CD14-positive monocyte (primary cell): ENCODE measurements at regions not wholly inside any gene's neighbourhood (a gene's known extent, or its start where the extent isn't known, plus 50 kb on each side); places are given as distances from the start of the nearest gene placed in this dataset.

ENCODE experiments used
- DNase-seq, 3 donors: peaks; one replicate each; pipeline ENCODE4 v3.0.0-alpha.2; 2011 to 2022
- H2AFZ ChIP-seq: 2 replicates; pipeline ENCODE4 v1.6.0; 2012; ENCODE audit warnings: mild to moderate bottlenecking, low read depth, low read length, inconsistent platforms; ENCODE audit not compliant: insufficient read depth, poor library complexity, severe bottlenecking
- H3K27ac ChIP-seq, 2 donors: 1 replicate in 1 of 2; 2 replicates in 1 of 2; pipeline ENCODE4 v1.5.1; 2012 to 2013; ENCODE audit warnings: low read length in 2 of 2, control low read depth in 1 of 2, inconsistent platforms in 1 of 2, low read depth in 1 of 2, mild to moderate bottlenecking in 1 of 2
- H3K27me3 ChIP-seq, 2 donors: one replicate each; pipeline versions ENCODE4 v1.6.0 to v1.6.1; 2011 to 2013; ENCODE audit warnings: low read length in 2 of 2; ENCODE audit not compliant: control insufficient read depth in 2 of 2, insufficient read depth in 2 of 2
- H3K36me3 ChIP-seq, 2 donors: replicated peaks in 1 of 2; 1 replicate in 1 of 2; 2 replicates in 1 of 2; pipeline versions ENCODE4 v1.5.1 to v1.6.1; 2012 to 2013; ENCODE audit warnings: low read length in 2 of 2, control low read depth in 1 of 2, inconsistent platforms in 1 of 2, mild to moderate bottlenecking in 1 of 2; ENCODE audit not compliant: insufficient read depth in 2 of 2, control insufficient read depth in 1 of 2
- H3K4me1 ChIP-seq, 2 donors: 1 replicate in 1 of 2; 2 replicates in 1 of 2; pipeline versions ENCODE4 v1.5.1 to v1.6.1; 2012 to 2013; ENCODE audit warnings: low read length in 2 of 2, control low read depth in 1 of 2, inconsistent platforms in 1 of 2, mild to moderate bottlenecking in 1 of 2, moderate library complexity in 1 of 2; ENCODE audit not compliant: insufficient read depth in 2 of 2, control insufficient read depth in 1 of 2
- H3K4me2 ChIP-seq: replicated peaks from 2 replicates; pipeline ENCODE3; 2012; ENCODE audit warnings: low read length, moderate library complexity, mild to moderate bottlenecking; ENCODE audit not compliant: poor library complexity, severe bottlenecking; ENCODE audit errors: extremely low read depth
- H3K4me3 ChIP-seq, 3 experiments: fragments of 200-600 bp in 1 of 3; sonication (generic) in 1 of 3; replicated peaks in 1 of 3; 1 replicate in 2 of 3; 2 replicates in 1 of 3; pipeline ENCODE4 v1.5.1; 2011 to 2013; ENCODE audit warnings: low read length in 3 of 3, mild to moderate bottlenecking in 3 of 3, control low read depth in 2 of 3, low read depth in 2 of 3, inconsistent platforms in 1 of 3, moderate library complexity in 1 of 3
- H3K79me2 ChIP-seq: 2 replicates; pipeline ENCODE4 v1.6.0; 2012; ENCODE audit warnings: mild to moderate bottlenecking, control low read depth, inconsistent platforms, low read length, moderate library complexity; ENCODE audit not compliant: insufficient read depth
- H3K9ac ChIP-seq: 2 replicates; pipeline ENCODE4 v1.6.0; 2017; ENCODE audit warnings: low read length, mild to moderate bottlenecking; ENCODE audit not compliant: insufficient read depth, poor library complexity, severe bottlenecking
- H3K9me3 ChIP-seq, 2 donors: replicated peaks in 1 of 2; 1 replicate in 1 of 2; 2 replicates in 1 of 2; pipeline versions ENCODE4 v1.5.1 to v1.6.1; 2012 to 2013; ENCODE audit warnings: low read length in 2 of 2, control low read depth in 1 of 2; ENCODE audit not compliant: control insufficient read depth in 1 of 2, insufficient read depth in 1 of 2
- H4K20me1 ChIP-seq: 2 replicates; pipeline ENCODE4 v1.6.0; 2012; ENCODE audit warnings: mild to moderate bottlenecking, low read length, control low read depth, moderate library complexity; ENCODE audit not compliant: insufficient read depth
- H3K27ac Mint-ChIP-seq, 7 donors: one replicate each; pipeline ENCODE4 v1.8.0; 2020; ENCODE audit warnings: mild to moderate bottlenecking in 7 of 7, mixed read lengths in 7 of 7, moderate library complexity in 6 of 7, inconsistent platforms in 2 of 7
- H3K27me3 Mint-ChIP-seq, 3 donors: one replicate each; pipeline ENCODE4 v1.8.0; 2021 to 2022; ENCODE audit warnings: low read depth in 3 of 3, mild to moderate bottlenecking in 3 of 3, mixed read lengths in 3 of 3, moderate library complexity in 3 of 3, inconsistent platforms in 1 of 3
- H3K36me3 Mint-ChIP-seq, 2 donors: one replicate each; pipeline ENCODE4 v1.8.0; 2020; ENCODE audit warnings: mixed read lengths in 2 of 2, inconsistent platforms in 1 of 2, mild to moderate bottlenecking in 1 of 2
- H3K4me1 Mint-ChIP-seq: one replicate; pipeline ENCODE4 v1.8.0; 2020; ENCODE audit warnings: mild to moderate bottlenecking, mixed read lengths
- H3K4me3 Mint-ChIP-seq, 2 donors: one replicate each; pipeline ENCODE4 v1.8.0; 2020; ENCODE audit warnings: mild to moderate bottlenecking in 2 of 2, mixed read lengths in 2 of 2, moderate library complexity in 1 of 2
- H3K9me3 Mint-ChIP-seq, 7 donors: one replicate each; pipeline ENCODE4 v1.8.0; 2020 to 2022; ENCODE audit warnings: mixed read lengths in 7 of 7, mild to moderate bottlenecking in 6 of 7, moderate library complexity in 6 of 7, inconsistent platforms in 2 of 7
- WGBS: methylation state at CpG from one replicate; pipeline ENCODE4 v1.1.5; 2013; ENCODE audit warnings: missing lambda C conversion rate; ENCODE audit not compliant: insufficient coverage; 5-methylcytosine and 5-hydroxymethylcytosine counted together
- intact Hi-C, 2 donors: fragments of 100-400 bp; cut with micrococcal nuclease; formaldehyde crosslinking; loops; one replicate each; pipeline versions ENCODE4 v1.15.0 to v1.15.1; 2023
- TF ChIP-seq, protein P1 (sequence below): fragments of 200-600 bp; IDR thresholded peaks from one replicate; pipeline ENCODE4 v1.8.0; 2022; ENCODE audit warnings: antibody characterized with exemption, mild to moderate bottlenecking

DNA sequence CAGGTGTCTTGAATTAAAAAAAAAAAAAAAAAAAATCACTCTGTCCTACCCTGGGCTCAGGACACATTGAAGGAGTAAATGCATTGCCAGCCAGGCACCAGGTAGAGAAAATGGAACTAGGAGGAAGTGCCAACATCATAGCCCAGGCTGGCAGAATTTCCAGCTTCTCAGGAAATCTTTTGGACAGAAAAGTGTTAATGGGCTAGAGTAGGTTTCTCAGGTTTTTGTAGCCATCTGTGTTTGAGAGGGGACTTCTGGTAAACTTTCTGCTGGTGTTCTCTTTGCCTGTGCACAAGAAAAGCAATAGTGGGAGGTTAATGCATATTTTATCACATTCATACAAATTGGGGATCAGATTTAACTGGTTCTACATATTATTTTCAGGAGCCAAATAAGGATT lies 678.3 kb upstream of the NRSN1 start:
- H3K27ac Mint-ChIP-seq, result no peak overlapping the region
- no peaks in the 10 kb centered on the region for H3K4me1 Mint-ChIP-seq
- H3K4me3 ChIP-seq, result no peak overlapping the region

GRCh38 chr6:23448281-23448680 lies 677.7 kb upstream of the NRSN1 start:
- Histone ChIP-seq H4K20me1 (no peaks in the 10 kb centered on the region), H3K4me2 (no peak overlapping the region), H3K4me1 (no peaks in the 10 kb centered on the region), H3K9ac (no peak overlapping the region), H3K4me3 (no peak overlapping the region), H3K79me2 (no peaks in the 10 kb centered on the region), H3K27me3 (no peaks in the 10 kb centered on the region), H3K9me3 (no peaks in the 10 kb centered on the region), H2AFZ (no peak overlapping the region), H3K36me3 (no peaks in the 10 kb centered on the region), H3K27ac (no peak overlapping the region)
- intact Hi-C loops, result no loop called here
- Mint-ChIP-seq H3K4me1 (no peaks in the 10 kb centered on the region), H3K27ac (no peak overlapping the region), H3K9me3 (peaks cover 0 to 2% (median 0%) of the 10 kb centered on the region in 7 donors), H3K27me3 (peaks cover 0 to 2% (median 0%) of the 10 kb centered on the region in 3 donors), H3K4me3 (no peak overlapping the region), H3K36me3 (no peaks in the 10 kb centered on the region)
- no peak for DNase-seq
- WGBS, result 93% methylated on average over 2 of the region's 2 CpGs
- TF ChIP-seq, protein P1, sequence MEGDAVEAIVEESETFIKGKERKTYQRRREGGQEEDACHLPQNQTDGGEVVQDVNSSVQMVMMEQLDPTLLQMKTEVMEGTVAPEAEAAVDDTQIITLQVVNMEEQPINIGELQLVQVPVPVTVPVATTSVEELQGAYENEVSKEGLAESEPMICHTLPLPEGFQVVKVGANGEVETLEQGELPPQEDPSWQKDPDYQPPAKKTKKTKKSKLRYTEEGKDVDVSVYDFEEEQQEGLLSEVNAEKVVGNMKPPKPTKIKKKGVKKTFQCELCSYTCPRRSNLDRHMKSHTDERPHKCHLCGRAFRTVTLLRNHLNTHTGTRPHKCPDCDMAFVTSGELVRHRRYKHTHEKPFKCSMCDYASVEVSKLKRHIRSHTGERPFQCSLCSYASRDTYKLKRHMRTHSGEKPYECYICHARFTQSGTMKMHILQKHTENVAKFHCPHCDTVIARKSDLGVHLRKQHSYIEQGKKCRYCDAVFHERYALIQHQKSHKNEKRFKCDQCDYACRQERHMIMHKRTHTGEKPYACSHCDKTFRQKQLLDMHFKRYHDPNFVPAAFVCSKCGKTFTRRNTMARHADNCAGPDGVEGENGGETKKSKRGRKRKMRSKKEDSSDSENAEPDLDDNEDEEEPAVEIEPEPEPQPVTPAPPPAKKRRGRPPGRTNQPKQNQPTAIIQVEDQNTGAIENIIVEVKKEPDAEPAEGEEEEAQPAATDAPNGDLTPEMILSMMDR, result no peak

More for the DNA sequence above, 678.3 kb upstream of the NRSN1 start:
- no peak overlapping the region for H3K9ac ChIP-seq
- no peaks in the 10 kb centered on the region for H3K79me2 ChIP-seq
- H3K4me2 ChIP-seq, result no peak overlapping the region
- no peak overlapping the region for H2AFZ ChIP-seq
- no peaks in the 10 kb centered on the region for H3K4me1 ChIP-seq
- intact Hi-C loops, result no loop called here
- no peak overlapping the region for H3K27ac ChIP-seq
- Mint-ChIP-seq H3K9me3 (peaks cover 0 to 2% (median 0%) of the 10 kb centered on the region in 7 donors), H3K27me3 (peaks cover 0 to 2% (median 0%) of the 10 kb centered on the region in 3 donors), H3K4me3 (no peak overlapping the region), H3K36me3 (no peaks in the 10 kb centered on the region)
- H3K9me3 ChIP-seq, result no peaks in the 10 kb centered on the region
- H3K36me3 ChIP-seq, result no peaks in the 10 kb centered on the region
- H4K20me1 ChIP-seq, result no peaks in the 10 kb centered on the region
- DNase-seq, result no peak
- TF ChIP-seq, protein P1, result no peak
- no peaks in the 10 kb centered on the region for H3K27me3 ChIP-seq
